Testis (tissue), 2 donors: ENCODE measurements at regions not wholly inside any gene's neighbourhood (a gene's known extent, or its start where the extent isn't known, plus 50 kb on each side); places are given as distances from the start of the nearest gene placed in this dataset.

Experiments
- DNase-seq: peaks from one replicate; pipeline ENCODE4 v3.0.0-alpha.2; 2019
- H3K27ac ChIP-seq, 2 donors: fragments of 200-600 bp; sonication (generic); one replicate each; pipeline ENCODE4 v1.5.1; 2019
- H3K27me3 ChIP-seq: fragments of 200-600 bp; sonication (generic); one replicate; pipeline ENCODE4 v1.5.1; 2019
- H3K36me3 ChIP-seq: fragments of 200-600 bp; sonication (generic); one replicate; pipeline ENCODE4 v1.5.1; 2017; ENCODE audit warnings: low read depth; ENCODE audit errors: missing control alignments
- H3K4me1 ChIP-seq: fragments of 200-600 bp; sonication (generic); one replicate; pipeline ENCODE4 v1.5.1; 2019
- H3K4me3 ChIP-seq, 2 donors: fragments of 200-600 bp; sonication (generic); one replicate each; pipeline ENCODE4 v1.5.1; 2017 to 2019
- H3K9me3 ChIP-seq: fragments of 200-600 bp; sonication (generic); one replicate; pipeline ENCODE4 v1.5.1; 2017
- CTCF ChIP-seq, 3 experiments: fragments of 450-650 bp in 2 of 3; fragments of 200-600 bp in 1 of 3; sonication (generic) in 1 of 3; IDR thresholded peaks; one replicate each; pipeline ENCODE4 v1.5.1; 2016 to 2019; ENCODE audit warnings: antibody characterized with exemption in 3 of 3, mild to moderate bottlenecking in 2 of 3, moderate library complexity in 1 of 3
- POLR2A ChIP-seq: fragments of 450-650 bp; IDR thresholded peaks from one replicate; pipeline ENCODE4 v1.6.1; 2017; ENCODE audit warnings: antibody characterized with exemption, mild to moderate bottlenecking, moderate library complexity
- WGBS, 2 donors: methylation state at CpG; one replicate each; pipeline ENCODE4 v1.1.5; 2018; 5-methylcytosine and 5-hydroxymethylcytosine counted together
- intact Hi-C: fragments of 100-400 bp; cut with DNase I; formaldehyde crosslinking; loops from one replicate; pipeline ENCODE4 v1.15.1; 2023; ENCODE audit warnings: low total_unique reads

- no peaks in the 10 kb centered on the region for H3K27me3 ChIP-seq
- WGBS, 2 donors, result 75 to 76% methylated on average over 7 of the region's 7 CpGs
- H3K9me3 ChIP-seq, result no peaks in the 10 kb centered on the region
- no peak for DNase-seq
- intact Hi-C loops, result no loop called here
- H3K4me1 ChIP-seq, result peaks cover 14% of the 10 kb centered on the region
- no peak overlapping the region for H3K4me3 ChIP-seq
- TF ChIP-seq CTCF (IDR thresholded peaks at IDR 0.05) (no peak), POLR2A (no peak)
- no peaks in the 10 kb centered on the region for H3K36me3 ChIP-seq
- H3K27ac ChIP-seq, result no peak overlapping the region
Observed at GRCh38 chr1:38560457-38560856, 299.1 kb downstream of the RRAGC start.

- Histone ChIP-seq H3K27ac (no peak overlapping the region), H3K4me1 (peaks cover 14% of the 10 kb centered on the region), H3K27me3 (no peaks in the 10 kb centered on the region), H3K9me3 (no peaks in the 10 kb centered on the region), H3K36me3 (no peaks in the 10 kb centered on the region), H3K4me3 (peak overlapping the region; percentile 31 to 38)
- whole genome bisulfite sequencing, 2 donors, result 5% methylated on average over 25 to 33 of the region's 33 CpGs
- intact Hi-C loops, result no loop called here
- peak; percentile 42 for DNase-seq
- TF ChIP-seq POLR2A (no peak), CTCF (IDR thresholded peaks at IDR 0.05) (no peak)
Observed at GRCh38 chr1:38559446-38560165, 300.0 kb downstream of the RRAGC start.

DNA sequence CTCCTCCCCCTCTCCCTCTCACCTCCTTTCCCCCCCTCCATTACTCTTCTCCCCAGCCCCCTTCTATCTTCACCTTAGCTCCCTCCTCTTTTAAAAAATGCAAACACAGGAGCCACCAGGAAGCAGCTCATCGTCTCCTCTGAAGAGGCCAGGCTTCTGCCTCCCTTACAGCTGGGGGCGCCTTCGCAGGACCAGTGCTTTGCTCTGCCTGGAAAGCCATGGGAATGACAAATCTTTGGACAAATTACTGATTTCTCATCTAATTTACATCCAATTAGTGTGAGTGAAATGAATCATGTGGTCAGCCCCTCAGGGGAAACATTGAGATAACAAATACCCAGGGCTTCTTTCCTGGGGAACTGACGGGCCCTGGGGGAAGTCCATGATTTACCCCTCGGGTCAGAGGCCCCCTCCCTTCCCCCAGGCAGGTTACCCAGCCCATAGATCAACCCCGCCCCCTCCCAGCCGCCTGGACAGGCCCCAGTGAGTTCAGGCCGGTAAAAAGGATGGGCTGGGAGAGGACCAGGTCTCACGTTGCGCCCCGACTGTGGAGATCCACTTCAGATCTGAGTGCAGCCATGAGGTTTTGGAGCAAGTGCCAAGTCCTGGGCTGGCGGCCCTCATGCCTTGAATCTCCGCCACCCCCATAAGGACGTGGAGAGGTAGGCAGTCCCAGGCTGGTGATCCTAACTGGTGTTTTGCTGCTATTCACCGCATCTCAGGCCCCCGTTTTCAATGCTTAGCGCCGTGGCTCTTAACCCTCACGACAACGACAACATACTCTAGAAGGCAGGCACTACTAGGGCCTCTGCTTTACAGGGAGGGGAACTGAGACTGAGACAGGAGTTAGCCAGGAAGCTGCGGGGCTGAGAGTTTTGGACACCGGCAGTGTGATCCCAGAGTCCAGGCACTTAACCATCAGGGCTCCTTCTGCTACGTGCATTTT is 300.8 kb downstream of the RRAGC start:
- no peak for DNase-seq
- WGBS, 2 donors, result 45 to 56% methylated on average over 20 to 23 of the region's 23 CpGs

GRCh38 chr1:38558055-38558454 is 301.5 kb downstream of the RRAGC start:
- DNase-seq, result no peak
- H3K36me3 ChIP-seq, result no peaks in the 10 kb centered on the region
- no peak overlapping the region for H3K4me3 ChIP-seq
- WGBS, 2 donors, result 82 to 85% methylated on average over 8 of the region's 8 CpGs
- TF ChIP-seq POLR2A (no peak), CTCF (IDR thresholded peaks at IDR 0.05) (no peak)
- H3K4me1 ChIP-seq, result peaks cover 14% of the 10 kb centered on the region
- intact Hi-C loops, result no loop called here
- H3K27ac ChIP-seq, result no peak overlapping the region
- H3K27me3 ChIP-seq, result no peaks in the 10 kb centered on the region
- no peaks in the 10 kb centered on the region for H3K9me3 ChIP-seq

More for the DNA sequence above, 300.8 kb downstream of the RRAGC start:
- no peak overlapping the region for H3K27ac ChIP-seq
- no peaks in the 10 kb centered on the region for H3K27me3 ChIP-seq
- intact Hi-C loops, result no loop called here
- H3K36me3 ChIP-seq, result no peaks in the 10 kb centered on the region
- peak overlapping the region; percentile 31 to 38 for H3K4me3 ChIP-seq
- TF ChIP-seq CTCF (IDR thresholded peaks at IDR 0.05), result no peak
- no peaks in the 10 kb centered on the region for H3K9me3 ChIP-seq
- H3K4me1 ChIP-seq, result peaks cover 14% of the 10 kb centered on the region
